Epithelial cell of proximal tubule (primary cell): ENCODE measurements at regions not wholly inside any gene's neighbourhood (a gene's known extent, or its start where the extent isn't known, plus 50 kb on each side); places are given as distances from the start of the nearest gene placed in this dataset.

ENCODE experiments used
- DNase-seq: peaks from one replicate; pipeline ENCODE4 v3.0.0-alpha.2; 2011; ENCODE audit warnings: low read depth
- H3K4me3 ChIP-seq: 2 replicates; pipeline ENCODE4 v1.5.1; 2011; ENCODE audit warnings: low read depth, mild to moderate bottlenecking, low read length
- TF ChIP-seq, protein P1 (sequence below): conservative IDR thresholded peaks from 2 replicates; pipeline ENCODE4 v1.5.1; 2012; ENCODE audit warnings: low read depth, mild to moderate bottlenecking, low read length

DNA sequence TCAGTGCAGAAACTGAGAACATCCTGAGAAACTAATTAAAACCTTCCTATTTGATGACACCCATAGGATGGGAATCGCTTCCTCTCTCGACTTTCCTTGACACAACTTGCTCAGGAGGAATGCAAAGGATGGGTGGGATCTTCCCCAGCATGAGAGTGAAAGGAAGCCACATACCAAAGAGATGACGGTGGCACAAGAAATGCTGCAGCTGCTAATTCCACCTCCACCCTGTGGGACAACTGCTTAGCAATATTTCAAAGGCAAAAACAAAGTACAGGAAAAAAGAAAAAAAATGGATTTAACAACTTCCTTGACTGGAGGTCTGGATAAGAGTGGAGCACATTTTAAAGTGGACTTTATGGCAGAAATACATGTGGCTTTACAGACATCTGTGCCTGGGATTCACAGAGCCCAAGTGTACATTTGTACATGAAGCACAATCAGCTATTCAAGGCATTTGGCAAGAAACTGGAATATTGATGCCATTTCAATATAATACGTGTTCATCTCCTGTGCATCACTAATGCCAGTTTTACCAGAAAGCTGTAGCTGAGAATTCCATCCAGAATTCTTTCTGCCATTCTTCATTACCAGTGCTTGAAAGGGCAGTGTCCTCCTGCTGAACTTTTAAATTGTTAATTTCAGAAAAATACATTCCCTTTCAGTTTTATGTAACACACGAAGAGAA, 359.2 kb upstream of the ACTBL2 start:
- TF ChIP-seq, protein P1, sequence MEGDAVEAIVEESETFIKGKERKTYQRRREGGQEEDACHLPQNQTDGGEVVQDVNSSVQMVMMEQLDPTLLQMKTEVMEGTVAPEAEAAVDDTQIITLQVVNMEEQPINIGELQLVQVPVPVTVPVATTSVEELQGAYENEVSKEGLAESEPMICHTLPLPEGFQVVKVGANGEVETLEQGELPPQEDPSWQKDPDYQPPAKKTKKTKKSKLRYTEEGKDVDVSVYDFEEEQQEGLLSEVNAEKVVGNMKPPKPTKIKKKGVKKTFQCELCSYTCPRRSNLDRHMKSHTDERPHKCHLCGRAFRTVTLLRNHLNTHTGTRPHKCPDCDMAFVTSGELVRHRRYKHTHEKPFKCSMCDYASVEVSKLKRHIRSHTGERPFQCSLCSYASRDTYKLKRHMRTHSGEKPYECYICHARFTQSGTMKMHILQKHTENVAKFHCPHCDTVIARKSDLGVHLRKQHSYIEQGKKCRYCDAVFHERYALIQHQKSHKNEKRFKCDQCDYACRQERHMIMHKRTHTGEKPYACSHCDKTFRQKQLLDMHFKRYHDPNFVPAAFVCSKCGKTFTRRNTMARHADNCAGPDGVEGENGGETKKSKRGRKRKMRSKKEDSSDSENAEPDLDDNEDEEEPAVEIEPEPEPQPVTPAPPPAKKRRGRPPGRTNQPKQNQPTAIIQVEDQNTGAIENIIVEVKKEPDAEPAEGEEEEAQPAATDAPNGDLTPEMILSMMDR, result no peak
- H3K4me3 ChIP-seq, result no peak overlapping the region

GRCh38 chr5:57839437-57840079, 356.9 kb upstream of the ACTBL2 start:
- TF ChIP-seq, protein P1, result no peak
- DNase-seq, result no peak
- H3K4me3 ChIP-seq, result no peak overlapping the region

More for the DNA sequence above, 359.2 kb upstream of the ACTBL2 start:
- DNase-seq, result peak; percentile 99

- H3K4me3 ChIP-seq, result no peak overlapping the region
- TF ChIP-seq, protein P1, result no peak
- DNase-seq, result no peak
Measured at GRCh38 chr5:57839025-57839424, 356.4 kb upstream of the ACTBL2 start.

DNA sequence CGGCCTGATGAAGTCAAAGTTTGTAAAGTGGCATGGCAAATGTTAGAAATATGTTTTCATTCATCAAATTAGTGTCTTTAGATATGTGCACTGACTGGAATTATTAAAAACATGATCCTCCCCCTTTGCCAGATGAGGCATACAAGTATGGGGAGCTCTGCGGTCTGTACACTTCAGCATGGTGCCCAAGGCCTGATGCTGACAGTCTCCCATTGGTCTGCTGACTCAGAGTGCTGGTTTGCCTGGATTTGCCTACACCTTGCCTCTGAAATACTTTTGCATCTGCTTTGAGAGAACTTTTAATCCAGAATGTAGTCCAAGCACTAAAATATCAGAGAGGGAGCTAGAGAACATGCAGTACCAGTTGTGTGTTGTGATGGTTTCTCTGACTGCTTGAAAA, 354.3 kb upstream of the ACTBL2 start:
- no peak for DNase-seq
- TF ChIP-seq, protein P1, result no peak
- H3K4me3 ChIP-seq, result no peak overlapping the region

DNA sequence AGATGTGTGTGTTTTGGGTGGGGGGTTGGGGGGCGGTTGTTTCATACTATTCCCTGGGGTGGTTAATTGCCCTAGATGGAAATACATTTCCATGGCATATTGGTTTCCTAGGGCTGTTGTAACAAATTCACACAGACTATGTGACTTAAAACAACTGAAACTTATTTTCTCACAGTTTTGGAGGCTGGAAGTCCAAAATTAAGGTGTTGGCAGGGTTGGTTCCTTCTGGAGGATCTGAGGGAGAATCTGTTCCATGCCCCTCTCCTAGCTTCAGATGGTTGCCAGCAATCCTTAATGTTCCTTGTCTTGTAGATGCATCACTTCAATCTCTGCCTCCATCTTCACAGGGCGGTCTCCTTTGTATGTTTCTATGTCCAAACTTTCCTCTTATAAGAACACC, 353.7 kb upstream of the ACTBL2 start:
- TF ChIP-seq, protein P1, result no peak
- DNase-seq, result no peak
- no peak overlapping the region for H3K4me3 ChIP-seq

DNA sequence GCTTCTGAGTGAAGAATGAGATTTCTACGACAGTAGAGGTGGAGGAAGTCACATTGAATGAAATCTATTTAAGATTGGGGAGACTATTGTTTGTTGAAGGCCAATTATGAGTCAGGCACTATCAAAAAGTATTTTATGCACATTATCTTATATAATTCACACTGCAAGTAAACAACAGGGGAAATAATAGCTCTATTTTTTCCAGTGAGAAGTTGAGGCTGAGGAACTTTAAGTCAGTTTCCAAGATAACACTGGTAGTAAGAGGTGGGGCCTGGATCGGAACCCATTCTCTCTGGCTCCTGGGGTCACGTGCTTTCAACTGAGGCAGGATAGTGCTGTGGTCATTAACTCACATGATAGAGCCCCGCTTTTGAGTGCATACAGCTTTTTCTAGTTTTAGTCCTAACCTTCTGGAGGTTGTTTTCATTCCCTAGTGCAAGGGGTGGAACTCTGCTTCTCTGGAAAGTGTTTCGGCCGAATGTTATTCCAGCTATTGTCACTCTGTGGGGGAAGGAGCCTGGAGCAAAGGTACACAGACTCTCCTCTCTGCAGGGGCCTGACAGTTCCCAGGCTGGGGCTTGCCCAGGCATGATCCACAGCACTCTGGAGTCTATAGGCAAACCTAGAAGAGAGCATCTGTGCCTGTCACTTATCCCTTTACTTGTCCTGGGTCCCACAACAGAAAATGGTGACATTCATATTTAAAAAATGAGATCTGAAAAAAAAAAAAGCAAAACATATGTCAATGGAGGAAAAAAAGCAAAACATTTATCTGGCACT, 352.4 kb upstream of the ACTBL2 start:
- DNase-seq, result no peak
- TF ChIP-seq, protein P1, result no peak
- H3K4me3 ChIP-seq, result no peak overlapping the region
